Endothelial cell (in vitro differentiated cells): ENCODE measurements at regions not wholly inside any gene's neighbourhood (a gene's known extent, or its start where the extent isn't known, plus 50 kb on each side); places are given as distances from the start of the nearest gene placed in this dataset.

Experiments used
- DNase-seq: peaks from one replicate; pipeline ENCODE4 v3.0.0; 2021; ENCODE audit warnings: low spot score
- H3K27ac Mint-ChIP-seq: one replicate; pipeline ENCODE4 v1.8.0; 2021; ENCODE audit warnings: mixed read lengths, inconsistent platforms; ENCODE audit not compliant: unreplicated experiment
- H3K27me3 Mint-ChIP-seq: one replicate; pipeline ENCODE4 v1.8.0; 2021; ENCODE audit warnings: mild to moderate bottlenecking, moderate library complexity, mixed read lengths, inconsistent platforms; ENCODE audit not compliant: unreplicated experiment
- H3K36me3 Mint-ChIP-seq: one replicate; pipeline ENCODE4 v1.8.0; 2021; ENCODE audit warnings: mild to moderate bottlenecking, low read depth, mixed read lengths, inconsistent platforms; ENCODE audit not compliant: unreplicated experiment
- H3K4me1 Mint-ChIP-seq: one replicate; pipeline ENCODE4 v1.8.0; 2021; ENCODE audit warnings: mild to moderate bottlenecking, mixed read lengths, inconsistent platforms; ENCODE audit not compliant: unreplicated experiment
- H3K4me3 Mint-ChIP-seq: one replicate; pipeline ENCODE4 v1.8.0; 2021; ENCODE audit warnings: mild to moderate bottlenecking, mixed read lengths, inconsistent platforms; ENCODE audit not compliant: unreplicated experiment
- H3K9me3 Mint-ChIP-seq: one replicate; pipeline ENCODE4 v1.8.0; 2021; ENCODE audit warnings: mixed read lengths, inconsistent platforms; ENCODE audit not compliant: unreplicated experiment
- TF ChIP-seq, protein P1 (sequence below): fragments of 200-600 bp; sonication (generic); IDR thresholded peaks from one replicate; pipeline ENCODE4 v1.5.0; 2021; ENCODE audit warnings: antibody characterized with exemption; ENCODE audit not compliant: unreplicated experiment

DNA sequence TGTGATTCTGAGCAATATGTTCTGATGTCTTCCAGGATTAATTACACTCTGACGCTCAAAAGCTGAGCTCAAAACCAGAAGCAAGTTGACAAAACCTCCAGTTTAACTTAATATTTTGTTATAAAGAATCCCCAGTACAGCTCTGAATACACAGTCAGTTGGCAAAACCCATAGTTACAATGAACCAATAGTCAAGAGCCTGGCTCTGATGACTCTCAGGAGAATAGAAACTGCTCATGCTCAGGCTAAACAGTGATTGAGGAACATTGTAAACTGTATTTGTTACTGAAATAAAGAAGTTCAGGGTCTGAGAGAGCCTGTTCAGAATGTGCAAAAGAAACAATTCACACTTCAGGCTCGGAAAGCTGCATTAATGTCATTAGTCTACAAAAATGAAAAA is 1565.9 kb downstream of the SUCLG1 start:
- peaks cover 2% of the 10 kb centered on the region for H3K27me3 Mint-ChIP-seq
- no peak overlapping the region for H3K4me3 Mint-ChIP-seq
- H3K36me3 Mint-ChIP-seq: no peaks in the 10 kb centered on the region
- H3K27ac Mint-ChIP-seq: no peak overlapping the region
- TF ChIP-seq, protein P1, sequence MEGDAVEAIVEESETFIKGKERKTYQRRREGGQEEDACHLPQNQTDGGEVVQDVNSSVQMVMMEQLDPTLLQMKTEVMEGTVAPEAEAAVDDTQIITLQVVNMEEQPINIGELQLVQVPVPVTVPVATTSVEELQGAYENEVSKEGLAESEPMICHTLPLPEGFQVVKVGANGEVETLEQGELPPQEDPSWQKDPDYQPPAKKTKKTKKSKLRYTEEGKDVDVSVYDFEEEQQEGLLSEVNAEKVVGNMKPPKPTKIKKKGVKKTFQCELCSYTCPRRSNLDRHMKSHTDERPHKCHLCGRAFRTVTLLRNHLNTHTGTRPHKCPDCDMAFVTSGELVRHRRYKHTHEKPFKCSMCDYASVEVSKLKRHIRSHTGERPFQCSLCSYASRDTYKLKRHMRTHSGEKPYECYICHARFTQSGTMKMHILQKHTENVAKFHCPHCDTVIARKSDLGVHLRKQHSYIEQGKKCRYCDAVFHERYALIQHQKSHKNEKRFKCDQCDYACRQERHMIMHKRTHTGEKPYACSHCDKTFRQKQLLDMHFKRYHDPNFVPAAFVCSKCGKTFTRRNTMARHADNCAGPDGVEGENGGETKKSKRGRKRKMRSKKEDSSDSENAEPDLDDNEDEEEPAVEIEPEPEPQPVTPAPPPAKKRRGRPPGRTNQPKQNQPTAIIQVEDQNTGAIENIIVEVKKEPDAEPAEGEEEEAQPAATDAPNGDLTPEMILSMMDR: no peak
- peaks cover 5% of the 10 kb centered on the region for H3K4me1 Mint-ChIP-seq
- H3K9me3 Mint-ChIP-seq: no peaks in the 10 kb centered on the region
- DNase-seq: no peak

DNA sequence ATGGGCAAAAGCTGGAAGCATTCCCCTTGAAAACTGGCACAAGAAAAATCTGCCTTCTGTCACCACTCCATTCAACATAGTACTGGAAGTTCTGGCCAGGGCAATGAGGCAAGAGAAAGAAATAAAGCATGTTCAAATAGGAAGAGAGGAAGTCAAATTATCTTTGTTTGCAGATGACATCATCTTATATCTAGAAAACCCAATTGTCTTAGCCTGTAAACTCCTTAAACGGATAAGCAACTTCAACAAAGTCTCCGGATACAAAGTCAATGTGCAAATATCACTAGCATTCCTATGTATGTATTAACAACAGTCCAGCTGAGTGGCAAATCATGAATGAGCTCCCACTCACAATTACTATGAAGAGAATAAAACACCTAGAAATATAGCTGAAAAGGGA is 1579.3 kb downstream of the SUCLG1 start:
- DNase-seq: no peak
- no peaks in the 10 kb centered on the region for H3K27me3 Mint-ChIP-seq
- no peaks in the 10 kb centered on the region for H3K36me3 Mint-ChIP-seq
- H3K4me1 Mint-ChIP-seq: no peaks in the 10 kb centered on the region
- no peak overlapping the region for H3K27ac Mint-ChIP-seq
- TF ChIP-seq, protein P1: no peak
- no peaks in the 10 kb centered on the region for H3K9me3 Mint-ChIP-seq
- H3K4me3 Mint-ChIP-seq: no peak overlapping the region

DNA sequence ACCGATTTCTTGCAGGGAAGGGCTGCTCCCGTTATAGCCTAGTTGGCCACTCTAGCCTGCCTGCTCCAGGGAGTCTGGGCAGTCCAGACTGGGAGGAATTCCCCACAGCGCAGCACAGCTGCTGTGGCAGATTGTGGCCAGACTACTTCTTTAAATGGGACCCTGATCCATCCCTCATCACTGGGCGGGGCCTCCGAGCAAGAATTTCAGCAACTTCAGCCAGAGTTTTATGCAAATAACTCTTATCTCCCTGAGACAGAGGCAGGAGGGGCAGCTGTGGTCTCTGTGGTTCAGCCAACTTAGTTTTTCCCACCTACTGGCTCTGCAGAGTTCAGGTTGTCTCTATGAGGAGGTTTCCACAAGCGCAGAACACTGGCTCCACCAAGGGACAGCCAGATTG is 1583.2 kb downstream of the SUCLG1 start:
- no peak for DNase-seq
- no peaks in the 10 kb centered on the region for H3K9me3 Mint-ChIP-seq
- H3K36me3 Mint-ChIP-seq: no peaks in the 10 kb centered on the region
- no peaks in the 10 kb centered on the region for H3K27me3 Mint-ChIP-seq
- TF ChIP-seq, protein P1: no peak
- no peak overlapping the region for H3K27ac Mint-ChIP-seq
- H3K4me3 Mint-ChIP-seq: no peak overlapping the region
- no peaks in the 10 kb centered on the region for H3K4me1 Mint-ChIP-seq

DNA sequence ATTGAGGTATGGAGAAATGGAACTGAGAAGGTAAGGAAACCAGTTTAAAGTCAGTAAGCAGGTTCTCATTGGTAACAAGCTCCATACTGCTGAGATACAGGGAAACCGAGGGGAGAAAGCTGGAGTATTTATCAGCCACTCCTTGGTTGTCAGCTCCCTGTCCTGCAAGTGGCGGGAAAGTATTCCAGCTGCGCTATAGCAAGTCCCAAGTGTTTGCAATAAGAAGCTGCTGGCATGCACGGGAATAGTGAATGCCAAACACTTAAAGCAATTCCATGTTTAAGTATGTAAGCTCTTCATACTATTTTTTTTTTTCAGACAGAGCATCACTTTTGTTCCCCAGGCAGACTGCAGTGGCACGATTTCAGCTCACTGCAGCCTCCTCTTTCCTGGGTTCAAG is 1601.1 kb downstream of the SUCLG1 start:
- Mint-ChIP-seq H3K9me3 (no peaks in the 10 kb centered on the region), H3K4me1 (no peaks in the 10 kb centered on the region), H3K27me3 (no peaks in the 10 kb centered on the region), H3K4me3 (no peak overlapping the region), H3K27ac (no peak overlapping the region), H3K36me3 (no peaks in the 10 kb centered on the region)
- DNase-seq: no peak
- TF ChIP-seq, protein P1: no peak

DNA sequence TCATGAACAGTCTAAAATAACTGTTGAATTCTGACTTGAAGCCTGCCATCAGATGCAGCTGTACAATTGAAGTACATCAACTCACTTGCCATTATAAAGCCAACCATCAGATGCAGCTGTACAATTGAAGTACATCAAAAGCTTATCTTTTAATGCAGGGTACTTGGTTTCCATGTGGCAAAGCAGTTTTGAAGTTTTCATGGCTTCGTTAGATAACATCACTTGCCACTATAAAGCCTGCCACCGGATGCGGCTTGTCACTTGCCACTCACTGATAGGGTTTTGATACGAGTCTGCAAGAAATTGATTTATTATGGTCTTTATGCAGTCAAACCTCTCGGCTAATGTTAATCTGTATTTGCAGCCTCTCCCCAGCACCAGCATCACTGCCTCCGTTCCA is 1605.8 kb downstream of the SUCLG1 start:
- no peak for DNase-seq
- no peaks in the 10 kb centered on the region for H3K27me3 Mint-ChIP-seq
- TF ChIP-seq, protein P1: no peak
- no peaks in the 10 kb centered on the region for H3K4me1 Mint-ChIP-seq
- no peaks in the 10 kb centered on the region for H3K9me3 Mint-ChIP-seq
- no peaks in the 10 kb centered on the region for H3K36me3 Mint-ChIP-seq
- H3K27ac Mint-ChIP-seq: no peak overlapping the region
- H3K4me3 Mint-ChIP-seq: no peak overlapping the region
